CD4-positive, alpha-beta T cell (primary cell): ENCODE measurements at regions not wholly inside any gene's neighbourhood (a gene's known extent, or its start where the extent isn't known, plus 50 kb on each side); places are given as distances from the start of the nearest gene placed in this dataset.

ENCODE experiments used
- ATAC-seq: fragments of 200-7000 bp; cut with Tn5 transposase; one replicate; pipeline ENCODE4 v1.10.0; 2022; ENCODE audit warnings: mild to moderate bottlenecking; ENCODE audit not compliant: poor library complexity
- CTCF ChIA-PET: fragments of 350-600 bp; sonication (Branson Sonifier 250); formaldehyde crosslinking; loops from one replicate; lab custom pipeline; 2021; ENCODE audit warnings: antibody characterized with exemption, inconsistent platforms; lab: Charles Lee
- POLR2A ChIA-PET: fragments of 350-600 bp; sonication (Branson Sonifier 250); formaldehyde crosslinking; loops from one replicate; lab custom pipeline; 2021; ENCODE audit warnings: antibody characterized with exemption, inconsistent platforms; lab: Charles Lee
- DNase-seq, 14 experiments: peaks; one replicate each; pipeline ENCODE4 v3.0.0-alpha.2; 2013 to 2020; ENCODE audit warnings: mixed read lengths in 2 of 14
- H3K27ac ChIP-seq, 2 donors: one replicate each; pipeline versions ENCODE4 v1.5.1 to v1.7.0; 2013; ENCODE audit warnings: low read length in 2 of 2, low read depth in 1 of 2, mild to moderate bottlenecking in 1 of 2
- H3K27me3 ChIP-seq, 2 experiments: 1 replicate in 1 of 2; 2 replicates in 1 of 2; pipeline versions ENCODE4 v1.6.1 to v1.7.0; 2013; ENCODE audit warnings: low read length in 2 of 2, control low read depth in 1 of 2, mild to moderate bottlenecking in 1 of 2, moderate library complexity in 1 of 2; ENCODE audit not compliant: insufficient read depth in 2 of 2, control insufficient read depth in 1 of 2
- H3K36me3 ChIP-seq: one replicate; pipeline ENCODE4 v1.6.1; 2013; ENCODE audit warnings: low read length, control low read depth; ENCODE audit not compliant: insufficient read depth
- H3K4me1 ChIP-seq: one replicate; pipeline ENCODE4 v1.6.1; 2013; ENCODE audit warnings: low read length, control low read depth; ENCODE audit not compliant: insufficient read depth
- H3K4me3 ChIP-seq: one replicate; pipeline ENCODE4 v1.5.1; 2013; ENCODE audit warnings: mild to moderate bottlenecking, low read length, moderate library complexity
- H3K9me3 ChIP-seq, 2 experiments: 1 replicate in 1 of 2; 2 replicates in 1 of 2; pipeline versions ENCODE4 v1.6.1 to v1.7.0; 2013; ENCODE audit warnings: low read length in 2 of 2, mild to moderate bottlenecking in 2 of 2, control low read depth in 1 of 2, moderate library complexity in 1 of 2; ENCODE audit not compliant: control insufficient read depth in 1 of 2, insufficient read depth in 1 of 2
- H3K27ac Mint-ChIP-seq: one replicate; pipeline ENCODE4 v1.8.0; 2020; ENCODE audit warnings: mixed read lengths
- H3K27me3 Mint-ChIP-seq: one replicate; pipeline ENCODE4 v1.8.0; 2021; ENCODE audit warnings: mixed read lengths
- H3K36me3 Mint-ChIP-seq: one replicate; pipeline ENCODE4 v1.8.0; 2021; ENCODE audit warnings: low read depth, mixed read lengths
- H3K4me1 Mint-ChIP-seq: one replicate; pipeline ENCODE4 v1.8.0; 2021; ENCODE audit warnings: low read depth, mixed read lengths
- H3K4me3 Mint-ChIP-seq: one replicate; pipeline ENCODE4 v1.8.0; 2020; ENCODE audit warnings: mild to moderate bottlenecking, mixed read lengths
- H3K9me3 Mint-ChIP-seq: one replicate; pipeline ENCODE4 v1.8.0; 2020; ENCODE audit warnings: mixed read lengths
- CTCF ChIP-seq: fragments of 200-600 bp; IDR thresholded peaks from one replicate; pipeline ENCODE4 v1.8.0; 2022; ENCODE audit warnings: antibody characterized with exemption, mild to moderate bottlenecking
- intact Hi-C, 2 experiments: fragments of 100-400 bp; cut with DNase I in 1 of 2; cut with micrococcal nuclease in 1 of 2; formaldehyde crosslinking; loops; one replicate each; pipeline versions ENCODE4 v1.15.1 to v1.9.0; 2023 to 2025; cut with DNase I, micrococcal nuclease

DNA sequence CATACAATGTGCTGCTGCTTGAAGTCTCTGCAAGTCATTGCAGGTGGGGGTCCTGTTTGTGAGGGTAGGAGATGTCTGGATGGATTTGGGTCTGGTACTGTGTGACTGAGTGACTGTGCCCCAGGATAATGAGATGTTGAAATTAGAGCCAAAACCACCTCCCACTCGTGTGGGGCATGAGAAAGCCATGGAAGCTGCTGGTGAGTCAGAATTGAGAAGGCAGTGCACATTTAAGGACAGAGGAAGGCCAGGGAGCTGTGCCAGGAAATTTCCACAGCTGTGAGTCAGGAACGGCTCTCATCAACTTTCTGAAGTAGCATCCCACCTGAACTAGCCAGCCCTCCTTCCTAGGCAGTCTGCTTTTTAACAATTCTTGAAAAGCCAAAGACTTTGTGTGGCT lies 229.8 kb downstream of the DRD1 start:
- no peaks in the 10 kb centered on the region for H3K27me3 ChIP-seq
- no peaks in the 10 kb centered on the region for H3K36me3 ChIP-seq
- ChIA-PET CTCF (no interaction called here), POLR2A (no interaction called here)
- H3K27me3 Mint-ChIP-seq, result peaks cover 46% of the 10 kb centered on the region
- no peak for DNase-seq
- H3K4me1 ChIP-seq, result no peaks in the 10 kb centered on the region
- no peaks in the 10 kb centered on the region for H3K9me3 ChIP-seq
- no peak overlapping the region for H3K27ac ChIP-seq
- no peak overlapping the region for H3K27ac Mint-ChIP-seq
- H3K4me1 Mint-ChIP-seq, result no peaks in the 10 kb centered on the region
- ATAC-seq, result no peak
- no peaks in the 10 kb centered on the region for H3K9me3 Mint-ChIP-seq
- H3K4me3 Mint-ChIP-seq, result no peak overlapping the region
- no peaks in the 10 kb centered on the region for H3K36me3 Mint-ChIP-seq
- intact Hi-C loops, result no loop called here
- TF ChIP-seq CTCF, result no peak
- H3K4me3 ChIP-seq, result no peak overlapping the region

DNA sequence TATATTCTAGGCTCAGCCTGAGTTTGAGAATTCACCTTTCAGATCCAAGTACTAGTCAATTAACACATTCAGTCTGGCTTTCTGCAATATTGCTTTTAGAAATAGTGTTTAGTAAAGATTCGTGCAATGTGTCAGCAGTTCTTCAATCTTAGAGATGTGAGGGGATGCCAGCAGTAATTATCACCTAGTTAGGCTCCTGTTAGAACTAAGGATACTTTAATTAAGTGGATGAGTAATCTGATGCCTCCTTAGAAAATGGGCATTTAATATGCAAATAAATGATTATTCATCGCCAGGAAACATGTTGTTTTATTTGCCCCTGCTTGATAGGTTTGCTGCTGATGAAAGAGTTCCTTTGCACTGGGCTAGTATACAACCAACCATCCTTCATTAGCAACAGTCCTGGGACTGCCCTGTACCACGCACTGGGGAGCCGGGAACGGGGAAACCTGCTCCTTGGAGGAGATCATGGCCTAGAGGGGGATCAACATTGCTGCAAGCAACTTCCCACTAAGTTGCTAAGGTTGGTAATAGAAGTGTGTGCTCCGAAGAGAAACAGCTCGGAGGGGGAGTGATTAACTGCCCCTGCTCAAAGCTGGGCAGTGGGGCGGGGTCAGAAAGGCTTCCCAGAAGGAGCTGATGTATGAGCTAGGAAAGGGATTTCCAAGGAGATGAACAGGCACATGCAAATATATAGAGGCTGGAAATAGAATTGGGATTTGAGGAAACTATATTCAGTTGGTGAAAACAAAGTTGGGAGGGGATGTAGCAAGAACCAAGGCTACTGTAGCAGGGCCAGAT lies 231.8 kb downstream of the DRD1 start:
- no peak overlapping the region for H3K27ac ChIP-seq
- DNase-seq (no peak), ATAC-seq (no peak)
- ChIA-PET CTCF (no interaction called here), POLR2A (no interaction called here)
- no peak overlapping the region for H3K4me3 ChIP-seq
- Mint-ChIP-seq H3K4me3 (no peak overlapping the region), H3K9me3 (no peaks in the 10 kb centered on the region), H3K27ac (no peak overlapping the region), H3K27me3 (peaks cover 59% of the 10 kb centered on the region), H3K36me3 (no peaks in the 10 kb centered on the region), H3K4me1 (no peaks in the 10 kb centered on the region)
- intact Hi-C loops, result no loop called here
- no peaks in the 10 kb centered on the region for H3K27me3 ChIP-seq
- no peaks in the 10 kb centered on the region for H3K4me1 ChIP-seq
- no peaks in the 10 kb centered on the region for H3K36me3 ChIP-seq
- no peaks in the 10 kb centered on the region for H3K9me3 ChIP-seq
- no peak for TF ChIP-seq CTCF

- H3K9me3 ChIP-seq, result no peaks in the 10 kb centered on the region
- Mint-ChIP-seq H3K36me3 (no peaks in the 10 kb centered on the region), H3K9me3 (no peaks in the 10 kb centered on the region), H3K27me3 (peaks cover 38% of the 10 kb centered on the region), H3K27ac (no peak overlapping the region), H3K4me1 (no peaks in the 10 kb centered on the region), H3K4me3 (no peak overlapping the region)
- intact Hi-C loops, result no loop called here
- H3K36me3 ChIP-seq, result no peaks in the 10 kb centered on the region
- H3K4me1 ChIP-seq, result no peaks in the 10 kb centered on the region
- ATAC-seq, result no peak
- ChIA-PET CTCF (no interaction called here), POLR2A (no interaction called here)
- H3K4me3 ChIP-seq, result no peak overlapping the region
- peaks cover 4% of the 10 kb centered on the region in 2 experiments for H3K27me3 ChIP-seq
- H3K27ac ChIP-seq, result no peak overlapping the region
- DNase-seq, result no peak
- no peak for TF ChIP-seq CTCF
These were observed 236.5 kb downstream of the DRD1 start for GRCh38 chr5:175207321-175208040.
